ENCODE measurements at regions not wholly inside any gene's neighbourhood (a gene's known extent, or its start where the extent isn't known, plus 50 kb on each side); places are given as distances from the start of the nearest gene placed in this dataset.

- TF ChIP-seq EP300 (IDR thresholded peaks at IDR 0.05): no peak
- TF ChIP-seq, protein P1, sequence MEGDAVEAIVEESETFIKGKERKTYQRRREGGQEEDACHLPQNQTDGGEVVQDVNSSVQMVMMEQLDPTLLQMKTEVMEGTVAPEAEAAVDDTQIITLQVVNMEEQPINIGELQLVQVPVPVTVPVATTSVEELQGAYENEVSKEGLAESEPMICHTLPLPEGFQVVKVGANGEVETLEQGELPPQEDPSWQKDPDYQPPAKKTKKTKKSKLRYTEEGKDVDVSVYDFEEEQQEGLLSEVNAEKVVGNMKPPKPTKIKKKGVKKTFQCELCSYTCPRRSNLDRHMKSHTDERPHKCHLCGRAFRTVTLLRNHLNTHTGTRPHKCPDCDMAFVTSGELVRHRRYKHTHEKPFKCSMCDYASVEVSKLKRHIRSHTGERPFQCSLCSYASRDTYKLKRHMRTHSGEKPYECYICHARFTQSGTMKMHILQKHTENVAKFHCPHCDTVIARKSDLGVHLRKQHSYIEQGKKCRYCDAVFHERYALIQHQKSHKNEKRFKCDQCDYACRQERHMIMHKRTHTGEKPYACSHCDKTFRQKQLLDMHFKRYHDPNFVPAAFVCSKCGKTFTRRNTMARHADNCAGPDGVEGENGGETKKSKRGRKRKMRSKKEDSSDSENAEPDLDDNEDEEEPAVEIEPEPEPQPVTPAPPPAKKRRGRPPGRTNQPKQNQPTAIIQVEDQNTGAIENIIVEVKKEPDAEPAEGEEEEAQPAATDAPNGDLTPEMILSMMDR (IDR thresholded peaks at IDR 0.05): no peak
These were observed 119.5 kb upstream of the LRIG1 start for GRCh38 chr3:66620296-66620695.
